NCI-H2227 (cell line): ENCODE measurements at regions not wholly inside any gene's neighbourhood (a gene's known extent, or its start where the extent isn't known, plus 50 kb on each side); places are given as distances from the start of the nearest gene placed in this dataset.

Experiments
- DNase-seq: peaks from one replicate; lab custom pipeline; 2025; ENCODE audit not compliant: unreplicated experiment; lab: John Stamatoyannopoulos, UW

DNA sequence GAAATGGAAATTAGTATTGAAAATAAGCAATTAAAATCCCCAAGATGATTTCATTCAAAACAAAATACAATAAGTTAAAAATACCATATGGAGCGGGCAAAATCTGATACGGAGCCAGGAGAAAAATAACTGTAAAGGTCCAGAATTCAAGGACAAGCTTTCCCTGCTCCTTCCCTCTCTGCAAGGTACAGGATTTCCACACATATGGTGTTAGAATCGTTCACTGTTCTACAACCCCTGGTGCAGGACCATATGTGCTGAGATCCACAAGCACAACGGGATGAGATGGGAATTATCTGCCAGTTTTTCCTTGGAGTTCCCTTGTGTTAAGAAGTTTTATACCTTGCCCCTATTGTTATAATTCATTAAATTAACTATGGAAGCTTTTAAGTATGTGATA is 94.7 kb upstream of the DMAC1 start:
- DNase-seq = no peak

- no peak for DNase-seq
These were observed 93.4 kb upstream of the DMAC1 start for GRCh38 chr9:7892975-7893374.

- no peak for DNase-seq
These were observed 80.1 kb upstream of the DMAC1 start for GRCh38 chr9:7879551-7880245.

GRCh38 chr9:7871977-7872730 is 72.6 kb upstream of the DMAC1 start:
- no peak for DNase-seq

DNA sequence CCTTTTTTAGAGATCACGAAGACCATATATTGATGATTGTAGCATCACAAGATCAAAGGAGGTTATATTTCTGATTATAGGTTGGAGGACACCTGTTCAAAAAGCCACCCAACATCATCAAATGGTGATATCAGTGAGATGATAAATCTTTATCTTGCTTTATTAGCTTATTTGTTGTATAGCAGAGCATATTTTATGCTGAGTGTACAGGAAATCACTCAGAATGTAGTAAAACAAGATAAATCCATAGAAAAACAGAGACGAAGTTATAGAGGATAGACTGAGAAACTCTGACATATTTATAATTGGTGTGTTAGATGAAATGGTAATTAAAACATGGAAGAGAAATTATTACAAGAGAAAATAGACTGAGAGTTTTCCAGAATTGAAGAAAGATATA is 69.8 kb upstream of the DMAC1 start:
- no peak for DNase-seq

DNA sequence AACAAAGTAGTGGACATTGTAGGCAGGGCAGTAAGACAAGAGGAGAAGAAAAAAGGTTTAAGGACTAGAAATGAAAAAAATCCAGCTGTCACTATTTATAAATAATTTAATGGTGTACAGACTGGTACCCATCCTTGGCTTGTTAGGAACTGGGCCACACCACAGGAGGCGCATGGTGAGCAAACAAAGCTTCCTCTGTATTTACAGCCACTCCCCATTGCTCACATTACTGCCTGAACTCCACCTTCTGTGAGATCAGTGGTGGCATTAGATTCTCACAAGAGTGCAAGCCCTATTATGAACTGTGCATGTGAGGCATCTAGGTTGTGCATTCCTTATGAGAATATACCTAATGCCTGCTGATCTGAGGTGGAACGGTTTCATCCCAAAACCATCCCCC is 62.6 kb upstream of the DMAC1 start:
- DNase-seq = no peak

DNA sequence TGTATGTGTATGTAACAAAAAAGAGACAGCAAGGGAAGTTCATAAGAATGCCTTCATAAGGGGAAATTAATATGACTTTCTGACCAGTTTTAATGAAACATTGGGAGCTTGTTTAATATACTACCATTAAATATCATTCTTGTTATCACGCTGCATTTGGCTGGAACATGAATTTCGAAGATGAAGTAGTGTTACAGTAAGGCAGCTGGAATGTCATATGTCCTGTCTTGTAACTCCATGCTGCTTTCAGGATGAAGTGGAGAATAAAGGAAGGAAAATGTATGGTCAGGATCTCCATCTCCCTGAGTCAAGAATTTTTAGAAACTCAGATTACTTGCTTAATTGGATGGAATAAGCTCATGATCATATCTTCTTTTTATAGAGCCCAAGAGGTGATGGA is 61.5 kb upstream of the DMAC1 start:
- DNase-seq = no peak

GRCh38 chr9:7860335-7860709 is 60.7 kb upstream of the DMAC1 start:
- no peak for DNase-seq

GRCh38 chr9:7859701-7860334 is 60.2 kb upstream of the DMAC1 start:
- DNase-seq = no peak

GRCh38 chr9:7858166-7858565 is 58.6 kb upstream of the DMAC1 start:
- DNase-seq = no peak

DNA sequence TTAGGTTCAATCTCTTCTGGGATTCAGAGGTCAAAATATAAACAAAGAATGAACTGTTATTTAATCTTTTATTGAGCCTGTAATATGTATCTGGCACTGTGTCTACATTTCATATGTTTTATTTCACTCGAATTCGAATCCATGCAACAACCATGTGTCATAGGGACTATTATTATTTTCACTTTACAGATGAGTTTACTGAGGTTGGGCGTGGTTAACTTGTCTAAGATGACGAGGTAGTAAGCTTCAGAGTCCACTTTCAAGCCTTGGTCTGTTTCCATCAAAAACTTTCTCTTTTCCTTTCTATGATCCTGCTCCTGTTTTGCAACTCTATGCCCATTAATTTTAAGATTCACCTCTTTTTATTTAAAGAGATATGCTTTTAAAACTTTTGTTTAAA is 55.2 kb upstream of the DMAC1 start:
- DNase-seq = no peak
